Fibroblast of gingiva (primary cell): ENCODE measurements at regions not wholly inside any gene's neighbourhood (a gene's known extent, or its start where the extent isn't known, plus 50 kb on each side); places are given as distances from the start of the nearest gene placed in this dataset.
A peak's percentile ranks its signal among the peaks of the same experiment; 100 is the strongest.
"Not testable (repeated sequence)": the region's sequence is repeated elsewhere in the genome, so short reads cannot be mapped to it uniquely, and the experiment has no call there.

Experiments
- DNase-seq: peaks from one replicate; pipeline ENCODE4 v3.0.0-alpha.2; 2011; ENCODE audit warnings: low read depth

DNA sequence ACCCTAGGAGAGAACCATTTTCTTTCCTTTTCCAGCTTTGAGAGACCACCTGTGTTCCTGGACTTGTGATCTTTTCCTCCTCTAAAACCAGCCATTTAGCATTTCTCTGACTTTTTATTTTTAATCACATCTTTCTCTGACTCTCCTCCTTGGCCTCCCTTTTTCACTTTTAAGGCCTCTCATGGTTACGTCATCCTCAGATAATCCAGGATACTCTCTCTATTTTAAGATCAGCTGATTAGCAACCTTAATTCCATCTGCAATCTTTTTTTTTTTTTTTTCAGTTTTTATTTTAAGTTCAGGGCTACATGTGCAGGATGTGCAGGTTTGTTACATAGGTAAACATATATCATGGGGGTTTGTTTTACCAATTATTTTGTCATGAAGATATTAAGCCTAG, 54.0 kb downstream of the RFPL4B start:
- no peak for DNase-seq

DNA sequence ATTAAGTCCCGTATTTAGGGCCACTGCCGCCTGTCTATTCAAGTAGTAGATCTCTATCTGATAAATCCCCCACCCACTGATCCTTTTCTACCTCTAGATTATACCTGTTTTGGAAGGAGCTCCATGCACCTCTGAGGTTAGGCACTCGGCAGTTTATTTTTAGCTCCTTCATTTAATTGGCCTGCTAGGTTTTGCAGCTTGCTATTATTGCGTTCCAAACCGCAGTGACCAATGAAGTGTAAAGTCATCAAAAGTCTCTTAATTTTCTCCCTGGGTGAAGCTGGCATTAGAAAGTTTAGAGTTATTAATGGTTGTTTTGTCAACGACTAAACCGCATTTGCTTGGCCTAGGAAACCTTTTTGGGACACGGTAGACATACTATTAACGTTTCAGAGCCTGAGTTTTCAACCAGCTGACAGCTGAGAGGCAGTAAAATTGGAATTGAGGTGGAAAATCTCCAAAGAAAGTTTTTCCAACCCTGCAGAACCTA, 60.0 kb downstream of the RFPL4B start:
- DNase-seq, result no peak

DNA sequence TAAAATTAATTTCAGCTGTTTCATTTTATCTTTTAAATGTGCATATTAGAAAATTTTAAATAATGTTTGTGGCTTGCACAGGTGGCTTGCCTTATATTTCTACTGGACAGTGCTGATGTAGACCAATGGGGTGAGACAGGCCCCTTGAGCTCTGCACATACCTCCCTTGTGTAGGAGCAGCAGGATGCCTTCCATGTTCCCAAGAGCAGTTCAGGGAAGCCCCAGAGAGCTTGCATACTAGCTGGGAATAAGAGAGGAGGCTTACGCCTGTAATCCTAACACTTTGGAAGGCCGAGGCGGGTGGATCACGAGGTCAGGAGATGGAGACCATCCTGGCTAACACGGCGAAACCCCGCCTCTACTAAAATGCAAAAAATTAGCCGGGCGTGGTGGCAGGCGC, 61.4 kb downstream of the RFPL4B start:
- DNase-seq, result no peak

DNA sequence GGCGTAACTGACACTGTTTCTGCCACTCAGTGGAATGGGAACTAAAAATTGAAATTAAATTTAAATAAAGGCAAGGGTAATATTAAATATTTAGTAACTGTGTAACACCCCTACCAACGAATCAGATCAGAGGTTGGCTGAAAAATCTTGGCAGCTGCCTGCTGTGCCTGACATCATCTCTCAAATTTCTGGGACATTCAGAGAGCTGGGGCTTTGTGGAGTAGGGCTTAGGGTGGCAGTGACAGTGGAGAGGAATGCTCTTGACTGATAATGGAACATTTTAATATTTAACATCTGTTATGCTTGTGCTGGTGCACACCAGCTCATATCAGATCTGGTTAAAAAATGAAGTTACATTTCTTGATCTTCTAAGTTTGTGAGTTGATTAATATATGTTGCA, 62.2 kb downstream of the RFPL4B start:
- peak; percentile 5 for DNase-seq

DNA sequence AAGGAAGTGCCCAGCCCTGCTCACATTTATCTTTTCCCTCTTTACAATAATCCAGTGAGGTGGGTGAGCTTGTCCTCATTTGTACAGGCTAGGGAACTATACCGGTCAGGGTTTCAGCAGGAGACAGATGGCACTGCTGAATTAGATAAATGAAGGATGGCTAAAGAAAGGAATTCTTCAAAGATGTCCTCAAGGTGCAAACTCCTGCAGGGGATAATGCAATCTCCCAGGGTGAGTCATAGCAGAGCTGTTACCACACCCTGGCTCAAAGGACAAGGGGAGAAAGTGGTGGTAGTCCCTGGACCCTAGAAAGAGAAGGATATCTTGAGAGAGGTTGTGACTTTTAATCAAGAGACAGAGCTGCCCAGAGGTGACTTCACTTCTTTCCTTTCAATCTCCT, 66.7 kb downstream of the RFPL4B start:
- no peak for DNase-seq

DNA sequence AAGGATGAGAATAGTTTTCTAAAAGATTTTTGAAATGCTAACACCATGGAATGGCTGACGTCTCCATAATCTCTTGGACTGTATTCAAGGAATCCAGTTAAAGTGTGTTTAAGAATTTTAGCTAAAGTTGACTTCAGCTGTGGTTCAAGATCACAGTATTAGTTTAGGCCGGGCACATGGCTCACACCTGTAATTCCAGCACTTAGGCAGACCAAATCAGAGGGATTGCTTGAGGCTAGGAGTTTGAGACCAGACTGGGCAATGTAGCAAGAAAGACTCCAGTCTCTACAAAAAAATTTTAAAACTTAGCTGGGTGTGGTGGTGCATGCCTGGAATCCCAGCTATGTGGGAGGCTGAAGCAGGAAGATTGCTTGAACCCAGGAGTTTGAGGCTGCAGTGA, 68.2 kb downstream of the RFPL4B start:
- no peak for DNase-seq

DNA sequence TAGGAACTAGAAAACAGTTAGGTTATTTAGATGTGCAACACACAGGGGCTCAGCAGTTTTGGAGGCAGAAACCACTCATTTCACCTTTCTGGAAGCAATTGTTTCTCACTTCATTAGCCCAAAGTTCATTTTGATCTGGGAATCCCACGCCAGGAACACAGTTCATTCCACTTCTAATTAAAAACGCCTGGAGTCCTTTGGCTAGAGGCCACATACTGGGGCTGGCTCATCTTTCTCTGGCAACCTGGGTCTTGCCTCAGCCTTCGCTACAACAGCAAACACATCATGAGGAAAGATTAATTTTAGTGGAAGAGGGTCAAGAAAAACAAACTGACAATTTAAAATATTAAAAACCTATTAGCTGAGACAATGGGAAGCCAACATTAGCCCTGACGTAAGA, 69.7 kb downstream of the RFPL4B start:
- peak; percentile 92 for DNase-seq

DNA sequence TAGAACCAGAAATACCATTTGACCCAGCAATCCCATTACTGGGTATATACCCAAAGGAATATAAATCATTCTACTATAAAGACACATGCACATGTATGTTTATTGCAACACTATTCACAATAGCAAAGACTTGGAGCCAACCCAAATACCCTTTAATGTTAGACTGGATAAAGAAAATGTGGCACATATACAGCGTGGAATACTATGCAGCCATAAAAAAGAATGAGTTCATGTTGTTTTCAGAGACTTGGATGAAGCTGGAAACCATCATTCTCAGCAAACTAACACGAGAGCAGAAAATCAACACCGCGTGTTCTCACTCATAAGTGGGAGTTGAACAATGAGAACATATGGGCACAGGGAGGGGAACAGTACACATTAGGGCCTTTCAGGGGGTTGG, 79.9 kb downstream of the RFPL4B start:
- not testable (repeated sequence) for DNase-seq

DNA sequence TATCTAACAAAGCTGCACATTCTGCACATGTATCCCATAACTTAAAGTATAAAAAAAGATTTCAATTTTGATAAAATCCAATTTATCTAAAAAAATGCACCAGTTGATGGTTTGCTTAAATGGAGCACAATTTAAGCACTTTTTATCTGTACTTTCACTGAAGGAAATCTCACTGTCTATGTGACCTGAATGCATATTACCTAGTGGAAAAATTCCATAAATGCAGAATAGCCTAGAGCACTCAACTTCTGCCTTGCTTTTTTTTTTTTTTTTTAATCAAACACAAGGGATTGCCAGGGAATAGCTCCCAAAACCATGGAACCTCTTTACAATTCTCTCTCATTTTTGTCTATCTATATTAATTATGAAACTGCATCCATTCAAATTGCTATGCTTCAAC, 80.4 kb downstream of the RFPL4B start:
- DNase-seq, result no peak

DNA sequence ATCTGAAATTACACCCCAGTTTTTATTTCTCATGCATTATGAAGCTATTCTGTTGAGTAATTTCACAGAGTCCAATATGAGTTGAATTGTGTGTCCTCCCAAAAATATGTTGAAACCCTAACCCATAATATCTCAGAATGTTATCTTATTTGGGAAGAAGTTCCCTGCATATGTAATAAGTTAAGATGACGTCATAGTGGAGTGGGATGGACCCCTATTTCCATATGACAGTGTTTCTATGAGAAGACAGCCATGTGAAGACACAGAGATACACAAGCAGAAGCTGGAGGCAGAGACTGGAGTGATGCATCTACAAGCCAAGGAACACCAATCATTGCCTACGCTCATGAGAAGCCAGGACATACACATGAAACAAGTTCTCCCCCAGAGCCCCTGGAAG, 81.3 kb downstream of the RFPL4B start:
- DNase-seq, result no peak

DNA sequence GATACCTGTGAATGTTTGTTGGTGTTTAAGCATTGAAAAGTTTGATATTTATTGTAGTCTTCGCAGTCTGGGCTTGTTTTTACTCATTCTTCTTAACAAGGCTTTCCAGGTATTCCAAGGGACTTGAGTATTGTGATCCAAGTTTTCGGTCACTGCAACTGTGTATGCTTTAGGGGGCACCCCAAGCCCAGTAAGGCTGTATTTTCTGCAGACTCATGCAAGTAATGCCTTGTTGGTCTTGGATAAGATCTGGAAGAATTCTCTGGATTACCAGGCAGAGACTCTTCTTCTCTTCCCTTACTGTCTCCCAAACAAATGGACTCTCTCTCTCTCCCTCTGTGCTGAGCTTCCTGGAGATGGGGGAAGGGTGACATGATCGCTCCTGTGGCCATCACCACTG, 82.1 kb downstream of the RFPL4B start:
- no peak for DNase-seq

DNA sequence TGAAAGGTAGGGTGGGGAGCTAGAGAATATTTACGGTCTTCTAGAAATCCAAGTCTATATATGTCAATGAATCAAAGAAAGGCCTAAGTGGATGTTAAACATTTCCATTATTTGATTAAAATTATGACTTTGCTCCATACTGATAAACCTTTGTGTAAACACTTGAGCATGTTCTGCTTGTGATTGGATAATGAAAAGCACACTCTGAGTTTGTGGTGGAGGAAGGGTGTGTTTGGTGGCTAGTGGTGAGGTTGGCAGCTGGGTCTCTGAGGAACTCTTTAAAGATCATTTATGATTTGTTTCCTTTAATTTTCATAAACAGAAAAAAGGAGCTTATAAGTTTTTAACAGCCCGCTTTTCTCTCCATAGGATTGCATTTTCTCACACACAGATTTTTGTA, 84.7 kb downstream of the RFPL4B start:
- no peak for DNase-seq

DNA sequence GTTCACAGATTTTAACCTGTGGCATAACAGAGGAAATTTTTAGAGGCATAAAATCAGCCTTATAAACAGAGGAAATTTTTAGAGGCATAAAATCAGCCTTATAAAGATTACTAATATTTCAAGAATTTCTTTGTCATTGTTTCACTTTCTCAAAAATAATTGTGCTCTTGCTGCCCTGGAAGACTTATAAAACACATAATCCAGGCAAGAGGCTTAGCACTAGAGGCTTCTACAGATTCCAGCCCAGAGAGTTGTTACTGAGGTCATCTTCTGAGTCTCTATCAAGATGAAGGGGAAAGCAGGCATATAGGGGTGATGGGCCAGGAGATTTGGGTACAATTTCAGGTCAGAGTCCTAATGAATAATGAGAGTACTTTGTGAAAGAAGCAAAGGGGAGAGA, 85.7 kb downstream of the RFPL4B start:
- DNase-seq, result no peak

DNA sequence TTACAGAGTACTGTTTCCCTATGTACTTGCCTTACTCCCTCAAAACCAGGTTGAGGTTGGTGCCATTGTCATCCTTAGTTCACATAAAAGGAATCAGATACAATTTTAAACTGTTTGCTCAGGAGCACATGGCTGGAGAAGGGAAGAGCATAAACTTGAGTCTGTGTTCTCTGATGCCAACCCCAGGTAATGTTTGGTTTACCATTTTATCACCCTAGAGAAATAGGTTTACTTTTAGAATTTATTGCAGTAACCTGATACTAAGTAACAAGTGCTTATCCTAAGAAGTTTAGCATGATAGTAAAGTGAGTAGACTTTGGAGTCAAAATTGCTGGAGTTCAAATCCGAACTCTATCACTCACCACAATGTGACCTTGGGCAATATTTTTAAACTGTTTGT, 86.3 kb downstream of the RFPL4B start:
- no peak for DNase-seq

DNA sequence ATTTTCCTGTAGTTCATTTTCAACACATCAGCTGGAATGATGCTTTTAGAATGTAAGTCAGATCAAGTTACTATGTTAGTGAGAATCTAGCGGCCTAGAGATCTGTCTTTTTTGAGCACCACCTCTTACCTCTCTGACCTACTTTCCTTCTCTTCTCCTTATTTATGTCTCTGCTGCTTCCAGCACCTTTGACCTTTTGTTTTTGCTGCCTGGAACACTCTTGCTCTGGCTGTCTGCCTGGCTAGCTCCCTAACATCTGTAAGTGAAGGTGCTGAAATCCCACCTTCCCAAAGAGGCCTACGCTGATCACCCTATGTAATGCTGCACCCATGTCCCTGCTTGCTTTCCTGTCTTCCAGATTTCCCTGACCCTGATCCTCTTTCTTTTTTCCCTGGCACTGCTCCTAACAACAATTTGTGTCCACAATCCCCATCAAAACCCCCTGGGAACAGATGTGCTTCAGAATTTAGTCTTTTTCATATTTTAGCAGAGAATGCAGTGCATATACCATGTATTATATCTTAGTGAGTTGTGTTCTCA, 87.8 kb downstream of the RFPL4B start:
- DNase-seq, result no peak

DNA sequence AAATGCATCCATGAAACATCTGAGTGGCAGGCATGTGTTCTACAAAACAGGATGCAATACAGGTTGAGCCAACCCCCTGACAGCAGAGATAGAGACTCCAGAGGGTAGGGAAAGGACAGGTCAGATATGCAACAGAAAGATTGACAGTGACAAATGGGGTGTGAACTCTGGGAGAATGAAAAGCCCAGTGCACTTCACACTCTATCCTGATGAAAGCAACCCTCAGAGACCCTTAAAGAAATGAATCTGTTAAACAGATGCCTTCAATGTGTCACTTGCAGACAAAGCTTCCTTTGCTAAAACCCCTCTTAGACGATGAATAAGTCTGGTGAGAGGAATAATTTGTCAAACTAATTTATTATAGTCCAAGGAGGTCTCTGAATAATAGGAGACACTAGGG, 89.9 kb downstream of the RFPL4B start:
- no peak for DNase-seq

DNA sequence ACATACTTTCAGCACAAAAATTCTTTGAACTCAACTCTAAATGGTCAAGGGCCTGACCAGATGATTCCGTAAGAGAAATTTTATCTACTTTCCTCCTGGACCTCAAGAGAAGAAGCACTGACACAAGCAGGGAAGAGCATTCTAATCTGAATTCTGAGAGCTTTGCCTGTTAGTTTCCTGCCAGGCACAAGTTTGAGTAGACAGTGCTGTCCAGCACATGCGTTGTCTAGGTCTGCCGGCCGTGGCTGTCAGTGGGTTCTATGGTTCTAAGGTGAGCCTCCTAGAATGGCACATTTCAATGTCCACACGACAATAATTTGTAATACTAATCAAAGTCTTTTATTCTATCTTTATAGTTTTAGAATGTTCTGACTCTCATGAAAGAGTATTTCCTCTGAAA, 91.9 kb downstream of the RFPL4B start:
- DNase-seq, result no peak

DNA sequence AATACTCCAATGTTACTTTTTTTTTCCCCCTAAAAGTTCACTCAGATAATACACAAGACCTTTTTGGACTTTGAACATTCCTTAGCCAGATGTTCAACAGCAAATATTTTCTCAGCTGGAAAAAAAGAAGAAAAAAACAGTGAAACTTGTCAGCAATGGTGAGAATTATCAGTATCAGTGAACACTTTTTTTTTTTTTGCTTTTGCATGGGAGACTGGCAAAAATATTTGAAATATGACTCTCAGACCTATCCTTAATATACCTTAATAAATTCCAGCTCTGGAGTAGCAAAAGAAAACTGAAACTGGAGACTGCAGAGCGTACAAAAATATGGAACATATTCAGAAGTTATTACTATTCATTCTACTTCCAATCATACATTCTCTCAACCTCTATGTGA, 92.3 kb downstream of the RFPL4B start:
- DNase-seq, result no peak

DNA sequence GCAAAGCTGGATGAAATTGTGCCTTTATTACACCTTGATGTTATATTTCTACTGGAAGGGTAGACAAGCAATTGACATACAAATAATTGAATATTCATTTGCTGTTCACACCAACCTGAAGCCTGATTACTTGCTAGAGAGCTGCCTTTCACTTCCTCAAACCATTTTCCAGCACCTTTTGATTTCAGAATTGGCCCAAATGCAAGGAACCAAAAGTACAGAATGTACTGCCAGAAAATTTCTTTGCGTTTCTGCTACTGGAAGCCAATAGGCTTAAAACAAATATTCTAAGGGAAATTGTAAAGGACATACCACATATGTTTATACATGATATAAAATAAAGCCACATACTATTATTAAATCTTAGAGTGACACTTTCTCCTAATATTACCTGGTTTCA, 94.5 kb downstream of the RFPL4B start:
- peak; percentile 27 for DNase-seq

DNA sequence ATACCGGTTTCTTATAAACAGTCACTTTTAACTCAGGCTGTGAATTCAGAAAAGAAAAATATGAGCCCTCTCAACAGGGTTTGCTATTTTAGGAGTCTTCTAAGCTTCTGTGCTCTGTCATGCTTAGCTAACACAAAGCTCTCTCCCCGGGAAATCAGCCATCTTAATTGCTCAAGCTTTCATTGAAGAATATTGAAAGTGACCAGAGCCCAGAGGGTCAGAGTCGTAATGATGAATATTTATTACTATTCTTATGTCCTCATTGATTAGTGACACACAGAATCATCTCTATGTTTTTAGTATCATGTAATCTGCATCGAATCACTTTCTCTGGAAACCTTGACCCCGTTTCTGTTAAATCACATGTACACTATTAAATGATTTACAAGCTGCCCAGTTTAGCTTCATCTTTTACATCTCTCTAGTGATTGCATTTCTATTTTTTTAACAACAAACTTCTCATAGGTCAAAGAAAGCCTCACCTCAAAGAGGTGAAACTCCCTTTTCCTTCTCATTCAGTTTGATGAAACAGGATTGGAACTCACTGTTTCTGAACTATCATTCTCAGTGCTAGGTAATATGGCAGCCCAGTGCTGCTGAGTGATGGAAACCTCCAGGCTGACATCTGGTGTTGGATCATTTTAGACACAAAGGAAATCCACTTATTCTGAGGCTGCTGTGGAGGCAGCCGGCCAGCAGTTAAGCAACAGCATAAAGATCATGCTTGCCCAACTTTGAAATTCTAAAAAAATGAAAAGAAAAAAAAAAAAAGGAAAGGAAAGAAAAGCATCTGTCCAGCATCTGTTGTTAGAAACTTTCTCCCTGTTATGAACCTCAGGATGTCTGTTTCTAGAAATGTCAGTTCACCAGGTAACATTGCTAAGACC, 96.3 kb downstream of the RFPL4B start:
- DNase-seq, result peak; percentile 94

DNA sequence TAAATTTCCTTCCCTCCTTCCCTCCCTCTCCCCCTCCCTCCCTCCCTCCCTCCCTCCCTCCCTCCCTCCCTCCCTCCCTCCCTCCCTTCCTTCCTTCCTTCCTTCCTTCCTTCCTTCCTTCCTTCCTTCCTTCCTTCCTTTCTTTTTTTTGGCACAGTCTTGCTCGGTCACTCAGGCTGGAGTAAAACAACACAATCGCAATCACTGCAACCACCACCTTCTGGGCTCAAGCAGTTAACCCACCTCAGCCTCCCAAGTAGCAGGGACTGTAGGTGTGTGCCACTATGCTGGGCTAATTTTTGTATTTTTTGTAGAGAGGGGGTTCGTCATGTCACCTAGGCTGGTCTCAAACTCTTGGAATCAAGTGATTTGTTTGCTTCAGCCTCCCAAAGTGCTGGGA, 101.7 kb downstream of the RFPL4B start:
- DNase-seq, result not testable (repeated sequence)

DNA sequence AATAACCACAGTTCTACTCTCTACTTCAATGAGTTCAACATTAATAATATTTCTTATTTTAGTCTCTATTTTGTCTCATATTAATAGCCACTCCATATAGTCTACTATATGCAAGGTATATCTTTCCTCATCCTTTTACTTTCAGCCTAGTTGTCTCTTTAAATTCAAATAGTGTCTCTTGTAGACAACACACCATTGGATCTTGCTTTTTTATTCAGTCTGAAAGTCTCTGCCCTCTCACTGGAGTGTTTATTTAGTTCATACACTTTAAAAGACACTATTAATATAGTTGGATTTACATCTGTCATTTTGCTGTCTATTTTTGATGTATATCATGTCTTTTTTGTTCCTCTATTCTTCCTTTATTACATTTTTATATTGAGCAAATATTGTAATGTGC, 103.5 kb downstream of the RFPL4B start:
- no peak for DNase-seq

DNA sequence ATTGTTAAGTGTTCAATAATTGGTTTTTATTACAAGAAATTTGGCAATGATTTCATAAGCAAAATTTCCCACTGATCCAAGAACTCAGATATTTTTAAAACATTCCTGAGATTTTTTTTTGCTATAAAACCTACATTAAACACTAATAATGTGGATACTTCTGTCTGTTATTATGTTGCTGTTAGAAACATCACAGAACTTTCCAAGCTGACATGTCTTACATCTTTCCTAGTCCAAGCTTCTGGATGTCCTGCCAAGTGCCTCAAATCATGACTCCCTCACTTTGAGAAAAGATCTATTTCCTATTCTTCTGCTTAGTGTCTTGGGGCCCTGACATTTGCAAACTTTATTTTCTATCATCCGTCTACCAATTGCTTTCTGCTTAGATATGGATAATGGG, 110.8 kb downstream of the RFPL4B start:
- no peak for DNase-seq

DNA sequence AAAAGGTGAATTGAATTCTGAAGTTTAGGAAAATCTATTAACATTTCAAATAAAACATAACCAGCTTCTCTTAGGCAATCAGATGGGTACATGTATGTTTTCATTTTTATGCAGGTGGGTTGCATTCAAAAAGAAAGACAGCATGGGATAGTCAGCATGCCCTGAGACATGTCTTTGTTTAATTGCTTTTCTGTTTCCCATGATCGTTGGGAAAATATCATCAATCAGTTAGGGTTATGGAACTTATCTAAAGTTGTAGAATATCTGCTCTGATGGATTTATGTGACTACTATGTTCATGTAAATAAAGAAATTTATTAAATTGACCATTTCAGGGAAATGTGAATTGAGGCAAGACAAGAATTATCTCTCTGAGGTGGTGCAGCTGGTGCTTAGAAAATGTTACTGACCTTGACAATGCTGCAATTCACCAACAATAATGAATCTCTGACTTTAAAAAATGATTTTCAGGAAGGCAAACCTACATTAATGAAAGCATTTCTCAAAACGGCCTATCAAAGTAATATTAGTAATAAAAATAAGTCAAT, 112.7 kb downstream of the RFPL4B start:
- no peak for DNase-seq
